ENCODE measurements at regions not wholly inside any gene's neighbourhood (a gene's known extent, or its start where the extent isn't known, plus 50 kb on each side); places are given as distances from the start of the nearest gene placed in this dataset.

DNA sequence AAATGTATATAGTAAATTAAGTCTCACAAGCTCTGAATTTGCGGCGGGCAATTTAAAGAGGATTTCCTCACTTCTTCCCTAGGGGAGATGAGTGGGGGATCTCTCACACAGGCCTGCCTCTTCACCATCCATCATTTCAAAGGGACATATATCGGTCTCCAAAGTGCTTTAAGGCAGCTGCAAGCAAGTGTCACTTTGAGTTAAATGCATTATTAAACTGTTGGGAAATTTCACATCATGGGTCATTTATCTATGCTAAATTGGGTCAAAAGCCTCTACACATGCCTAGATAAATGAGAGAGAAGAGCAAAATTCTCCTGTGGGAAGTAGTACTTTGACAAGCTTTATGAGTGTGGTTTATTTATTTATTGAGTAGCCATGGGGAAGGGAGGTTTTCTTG lies 1106.1 kb upstream of the GOT2 start:
- TF ChIP-seq ZNF776 (CRISPR knock-in tag; IDR thresholded peaks at IDR 0.05), result no peak
- TF ChIP-seq ZNF138 (CRISPR knock-in tag; IDR thresholded peaks at IDR 0.05; ENCODE audit: low read depth), result no peak
- TF ChIP-seq NR2F2 (IDR thresholded peaks at IDR 0.05; ENCODE audit: borderline replicate concordance, low read depth), result no peak
- TF ChIP-seq, protein P1, sequence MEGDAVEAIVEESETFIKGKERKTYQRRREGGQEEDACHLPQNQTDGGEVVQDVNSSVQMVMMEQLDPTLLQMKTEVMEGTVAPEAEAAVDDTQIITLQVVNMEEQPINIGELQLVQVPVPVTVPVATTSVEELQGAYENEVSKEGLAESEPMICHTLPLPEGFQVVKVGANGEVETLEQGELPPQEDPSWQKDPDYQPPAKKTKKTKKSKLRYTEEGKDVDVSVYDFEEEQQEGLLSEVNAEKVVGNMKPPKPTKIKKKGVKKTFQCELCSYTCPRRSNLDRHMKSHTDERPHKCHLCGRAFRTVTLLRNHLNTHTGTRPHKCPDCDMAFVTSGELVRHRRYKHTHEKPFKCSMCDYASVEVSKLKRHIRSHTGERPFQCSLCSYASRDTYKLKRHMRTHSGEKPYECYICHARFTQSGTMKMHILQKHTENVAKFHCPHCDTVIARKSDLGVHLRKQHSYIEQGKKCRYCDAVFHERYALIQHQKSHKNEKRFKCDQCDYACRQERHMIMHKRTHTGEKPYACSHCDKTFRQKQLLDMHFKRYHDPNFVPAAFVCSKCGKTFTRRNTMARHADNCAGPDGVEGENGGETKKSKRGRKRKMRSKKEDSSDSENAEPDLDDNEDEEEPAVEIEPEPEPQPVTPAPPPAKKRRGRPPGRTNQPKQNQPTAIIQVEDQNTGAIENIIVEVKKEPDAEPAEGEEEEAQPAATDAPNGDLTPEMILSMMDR (CRISPR knock-in tag; IDR thresholded peaks at IDR 0.05), result no peak
- no peak for TF ChIP-seq HDAC1 (CRISPR knock-in tag; IDR thresholded peaks at IDR 0.05)

All from HepG2 (cell line).